ENCODE measurements at regions not wholly inside any gene's neighbourhood (a gene's known extent, or its start where the extent isn't known, plus 50 kb on each side); places are given as distances from the start of the nearest gene placed in this dataset.

- BruUV-seq (replicated peaks): no TSS peak
- H3K4me3 Mint-ChIP-seq (ENCODE audit: low read depth, unreplicated experiment): no peak overlapping the region
- H3K27me3 Mint-ChIP-seq (ENCODE audit: unreplicated experiment): no peaks in the 10 kb centered on the region
- no peaks in the 10 kb centered on the region for H3K36me3 Mint-ChIP-seq (ENCODE audit: insufficient read depth, unreplicated experiment)
- CTCF ChIA-PET: no interaction called here
- H3K4me1 Mint-ChIP-seq (ENCODE audit: low read depth, unreplicated experiment): peaks cover 29% of the 10 kb centered on the region
- H3K27ac Mint-ChIP-seq (ENCODE audit: unreplicated experiment): no peak overlapping the region
- peaks cover 3% of the 10 kb centered on the region for H3K9me3 Mint-ChIP-seq (ENCODE audit: low read depth, unreplicated experiment)
- no peak for TF ChIP-seq CTCF (IDR thresholded peaks at IDR 0.05; ENCODE audit: unreplicated experiment)
- intact Hi-C loops (cut with micrococcal nuclease; ENCODE audit: unreplicated experiment): no loop called here
- DNase-seq: no peak
Measured at GRCh38 chr18:73666772-73667171, 480.9 kb downstream of the FBXO15 start.

GRCh38 chr18:73664896-73665295 is 482.7 kb downstream of the FBXO15 start:
- Mint-ChIP-seq H3K36me3 (ENCODE audit: insufficient read depth, unreplicated experiment) (no peaks in the 10 kb centered on the region), H3K9me3 (ENCODE audit: low read depth, unreplicated experiment) (no peaks in the 10 kb centered on the region), H3K4me1 (ENCODE audit: low read depth, unreplicated experiment) (peaks cover 10% of the 10 kb centered on the region), H3K27ac (ENCODE audit: unreplicated experiment) (no peak overlapping the region), H3K27me3 (ENCODE audit: unreplicated experiment) (no peaks in the 10 kb centered on the region), H3K4me3 (ENCODE audit: low read depth, unreplicated experiment) (no peak overlapping the region)
- BruUV-seq (replicated peaks): no TSS peak
- TF ChIP-seq CTCF (IDR thresholded peaks at IDR 0.05; ENCODE audit: unreplicated experiment): no peak
- no peak for DNase-seq
- CTCF ChIA-PET: no interaction called here
- intact Hi-C loops (cut with micrococcal nuclease; ENCODE audit: unreplicated experiment): no loop called here

GRCh38 chr18:73663581-73663980 is 484.1 kb downstream of the FBXO15 start:
- Mint-ChIP-seq H3K4me1 (ENCODE audit: low read depth, unreplicated experiment) (no peaks in the 10 kb centered on the region), H3K27me3 (ENCODE audit: unreplicated experiment) (no peaks in the 10 kb centered on the region), H3K4me3 (ENCODE audit: low read depth, unreplicated experiment) (no peak overlapping the region), H3K9me3 (ENCODE audit: low read depth, unreplicated experiment) (no peaks in the 10 kb centered on the region), H3K36me3 (ENCODE audit: insufficient read depth, unreplicated experiment) (no peaks in the 10 kb centered on the region), H3K27ac (ENCODE audit: unreplicated experiment) (no peak overlapping the region)
- TF ChIP-seq CTCF (IDR thresholded peaks at IDR 0.05; ENCODE audit: unreplicated experiment): no peak
- BruUV-seq (replicated peaks): no TSS peak
- no peak for DNase-seq
- intact Hi-C loops (cut with micrococcal nuclease; ENCODE audit: unreplicated experiment): no loop called here
- CTCF ChIA-PET: no interaction called here

- intact Hi-C loops (cut with micrococcal nuclease; ENCODE audit: unreplicated experiment): no loop called here
- Mint-ChIP-seq H3K4me3 (ENCODE audit: low read depth, unreplicated experiment) (no peak overlapping the region), H3K4me1 (ENCODE audit: low read depth, unreplicated experiment) (no peaks in the 10 kb centered on the region), H3K27ac (ENCODE audit: unreplicated experiment) (no peak overlapping the region), H3K27me3 (ENCODE audit: unreplicated experiment) (no peaks in the 10 kb centered on the region), H3K36me3 (ENCODE audit: insufficient read depth, unreplicated experiment) (no peaks in the 10 kb centered on the region), H3K9me3 (ENCODE audit: low read depth, unreplicated experiment) (no peaks in the 10 kb centered on the region)
- no TSS peak for BruUV-seq (replicated peaks)
- CTCF ChIA-PET: no interaction called here
- no peak for TF ChIP-seq CTCF (IDR thresholded peaks at IDR 0.05; ENCODE audit: unreplicated experiment)
- DNase-seq: no peak
Measured at GRCh38 chr18:73662421-73662820, 485.2 kb downstream of the FBXO15 start.

All from Calu3 (cell line).